ENCODE measurements at regions not wholly inside any gene's neighbourhood (a gene's known extent, or its start where the extent isn't known, plus 50 kb on each side); places are given as distances from the start of the nearest gene placed in this dataset.
"Not testable (repeated sequence)": the region's sequence is repeated elsewhere in the genome, so short reads cannot be mapped to it uniquely, and the experiment has no call there.

- TF ChIP-seq, protein P1, sequence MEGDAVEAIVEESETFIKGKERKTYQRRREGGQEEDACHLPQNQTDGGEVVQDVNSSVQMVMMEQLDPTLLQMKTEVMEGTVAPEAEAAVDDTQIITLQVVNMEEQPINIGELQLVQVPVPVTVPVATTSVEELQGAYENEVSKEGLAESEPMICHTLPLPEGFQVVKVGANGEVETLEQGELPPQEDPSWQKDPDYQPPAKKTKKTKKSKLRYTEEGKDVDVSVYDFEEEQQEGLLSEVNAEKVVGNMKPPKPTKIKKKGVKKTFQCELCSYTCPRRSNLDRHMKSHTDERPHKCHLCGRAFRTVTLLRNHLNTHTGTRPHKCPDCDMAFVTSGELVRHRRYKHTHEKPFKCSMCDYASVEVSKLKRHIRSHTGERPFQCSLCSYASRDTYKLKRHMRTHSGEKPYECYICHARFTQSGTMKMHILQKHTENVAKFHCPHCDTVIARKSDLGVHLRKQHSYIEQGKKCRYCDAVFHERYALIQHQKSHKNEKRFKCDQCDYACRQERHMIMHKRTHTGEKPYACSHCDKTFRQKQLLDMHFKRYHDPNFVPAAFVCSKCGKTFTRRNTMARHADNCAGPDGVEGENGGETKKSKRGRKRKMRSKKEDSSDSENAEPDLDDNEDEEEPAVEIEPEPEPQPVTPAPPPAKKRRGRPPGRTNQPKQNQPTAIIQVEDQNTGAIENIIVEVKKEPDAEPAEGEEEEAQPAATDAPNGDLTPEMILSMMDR (IDR thresholded peaks at IDR 0.05): not testable (repeated sequence)
- not testable (repeated sequence) for TF ChIP-seq POLR2A (IDR thresholded peaks at IDR 0.05)
Measured at GRCh38 chr9:138198963-138199362, 321.4 kb downstream of the CACNA1B start.

All from lower leg skin (tissue), 3 donors.